ENCODE measurements at regions not wholly inside any gene's neighbourhood (a gene's known extent, or its start where the extent isn't known, plus 50 kb on each side); places are given as distances from the start of the nearest gene placed in this dataset.

- no peaks in the 10 kb centered on the region for H3K4me1 ChIP-seq (replicated peaks in 1 of 2; ENCODE audit: control insufficient read depth in 2 of 2, insufficient read depth in 2 of 2, low read length in 2 of 2)
- H3K9me1 ChIP-seq (ENCODE audit: control insufficient read depth, insufficient read depth, low read length), result no peaks in the 10 kb centered on the region
- H3K36me3 ChIP-seq (ENCODE audit: control insufficient read depth, insufficient read depth, low read length), result no peaks in the 10 kb centered on the region
- no peak overlapping the region for H2AFZ ChIP-seq (ENCODE audit: low read depth, low read length)
- BruUV-seq (replicated peaks), result no TSS peak
- intact Hi-C loops (cut with micrococcal nuclease) (no loop called here), in situ Hi-C loops (cut with MboI) (no loop called here)
- FAIRE-seq, result no peak
- no peaks in the 10 kb centered on the region for H3K79me2 ChIP-seq (ENCODE audit: control insufficient read depth, insufficient read depth, low read length)
- CTCF ChIA-PET (ENCODE audit: low intra/inter-chr PET ratio), result no interaction called here
- no peaks in the 10 kb centered on the region for H3K27me3 ChIP-seq (ENCODE audit: control insufficient read depth in 2 of 2, insufficient read depth in 2 of 2, low read length in 2 of 2)
- POLR2A ChIA-PET, result no interaction called here
- no peak for ATAC-seq
- H3K27ac ChIP-seq (ENCODE audit: extremely low read depth, low read depth, low read length), result no peak overlapping the region
- TF ChIP-seq HEY1 (CRISPR knock-in tag; IDR thresholded peaks at IDR 0.05; ENCODE audit: borderline replicate concordance) (no peak), ESRRA (IDR thresholded peaks at IDR 0.05; ENCODE audit: borderline replicate concordance, low read depth) (no peak), E2F8 (IDR thresholded peaks at IDR 0.05; ENCODE audit: low read depth, partially characterized antibody) (no peak), HNRNPK (IDR thresholded peaks at IDR 0.05; ENCODE audit: low read depth, low read length, poor library complexity, severe bottlenecking) (no peak), ZNF449 (CRISPR knock-in tag; IDR thresholded peaks at IDR 0.05) (no peak), KHSRP (IDR thresholded peaks at IDR 0.05) (no peak), SMAD4 (CRISPR knock-in tag; conservative IDR thresholded peaks at IDR 0.05) (no peak), ZNF263 (CRISPR knock-in tag; IDR thresholded peaks at IDR 0.05; ENCODE audit: borderline replicate concordance) (no peak), ILF3 (IDR thresholded peaks at IDR 0.05; ENCODE audit: borderline replicate concordance) (no peak), ZNF175 (CRISPR knock-in tag; IDR thresholded peaks at IDR 0.05; ENCODE audit: low read depth) (no peak), ZNF24 (IDR thresholded peaks at IDR 0.05) (no peak), ARID2 (IDR thresholded peaks at IDR 0.05) (no peak), CREM (IDR thresholded peaks at IDR 0.05; ENCODE audit: low read depth) (no peak), BRF1 (IDR thresholded peaks at IDR 0.05; ENCODE audit: borderline replicate concordance, extremely low read depth, insufficient read length) (no peak)
- DNase-seq (ENCODE audit: extremely low read depth in 1 of 4, low spot score in 3 of 4), result no peak
- H4K20me1 ChIP-seq (replicated peaks; ENCODE audit: control insufficient read depth, insufficient read depth, low read length), result no peaks in the 10 kb centered on the region
- H3K4me3 ChIP-seq, result no peak overlapping the region
- H3K4me2 ChIP-seq (ENCODE audit: insufficient read depth, low read length), result no peak overlapping the region
- no peaks in the 10 kb centered on the region for H3K9me3 ChIP-seq (replicated peaks; ENCODE audit: control insufficient read depth, insufficient read depth, low read depth, low read length)
- no peak overlapping the region for H3K9ac ChIP-seq (ENCODE audit: insufficient read depth in 1 of 2, low read depth in 2 of 2, low read length in 2 of 2)
These were observed 272.7 kb upstream of the CLEC14A start for GRCh38 chr14:38528582-38528981.
